Common myeloid progenitor, CD34-positive (primary cell): ENCODE measurements at regions not wholly inside any gene's neighbourhood (a gene's known extent, or its start where the extent isn't known, plus 50 kb on each side); places are given as distances from the start of the nearest gene placed in this dataset.

Experiments used
- CTCF ChIA-PET: fragments of 350-600 bp; sonication (Branson Sonifier 250); formaldehyde crosslinking; loops from one replicate; lab custom pipeline; 2021; ENCODE audit warnings: antibody characterized with exemption; lab: Charles Lee
- POLR2A ChIA-PET: fragments of 350-600 bp; sonication (Branson Sonifier 250); formaldehyde crosslinking; loops from one replicate; lab custom pipeline; 2021; ENCODE audit warnings: antibody characterized with exemption; lab: Charles Lee
- DNase-seq, 3 donors: peaks; one replicate each; pipeline versions ENCODE4 v3.0.0 to v3.0.0-alpha.2; 2013
- H3K27ac ChIP-seq, 2 experiments: 1 replicate in 1 of 2; 2 replicates in 1 of 2; pipeline ENCODE4 v1.7.0; 2013; ENCODE audit warnings: inconsistent platforms in 2 of 2, low read length in 2 of 2, mild to moderate bottlenecking in 2 of 2, low read depth in 1 of 2, moderate library complexity in 1 of 2; ENCODE audit not compliant: severe bottlenecking in 2 of 2, insufficient read depth in 1 of 2, poor library complexity in 1 of 2
- H3K27me3 ChIP-seq, 5 experiments: replicated peaks in 2 of 5; 1 replicate in 3 of 5; 2 replicates in 2 of 5; pipeline versions ENCODE4 v1.6.1 to v1.7.0; 2013; ENCODE audit warnings: low read length in 4 of 5, mild to moderate bottlenecking in 2 of 5, moderate library complexity in 2 of 5, inconsistent platforms in 1 of 5; ENCODE audit not compliant: insufficient read depth in 5 of 5, control insufficient read depth in 4 of 5
- H3K36me3 ChIP-seq, 4 experiments: 1 replicate in 2 of 4; 2 replicates in 2 of 4; pipeline versions ENCODE4 v1.6.1 to v1.7.0; 2013; ENCODE audit warnings: low read length in 3 of 4, control low read depth in 1 of 4, mild to moderate bottlenecking in 1 of 4; ENCODE audit not compliant: control insufficient read depth in 4 of 4, insufficient read depth in 4 of 4
- H3K4me1 ChIP-seq, 4 experiments: 1 replicate in 3 of 4; 2 replicates in 1 of 4; pipeline versions ENCODE4 v1.6.1 to v1.7.1; 2013; ENCODE audit warnings: low read length in 3 of 4, mild to moderate bottlenecking in 3 of 4, control low read depth in 1 of 4, inconsistent platforms in 1 of 4, moderate library complexity in 1 of 4; ENCODE audit not compliant: control insufficient read depth in 4 of 4, insufficient read depth in 4 of 4; ENCODE audit errors: control extremely low read depth in 1 of 4
- H3K4me3 ChIP-seq, 7 experiments: 1 replicate in 4 of 7; 2 replicates in 3 of 7; pipeline versions ENCODE4 v1.5.1 to v1.7.0; 2013; ENCODE audit warnings: mild to moderate bottlenecking in 7 of 7, low read length in 6 of 7, moderate library complexity in 6 of 7, inconsistent platforms in 2 of 7, low read depth in 2 of 7, control low read depth in 1 of 7; ENCODE audit not compliant: insufficient read depth in 4 of 7, control insufficient read depth in 1 of 7; ENCODE audit errors: extremely low read depth in 1 of 7
- H3K9me3 ChIP-seq, 5 experiments: 1 replicate in 4 of 5; 2 replicates in 1 of 5; pipeline versions ENCODE4 v1.6.1 to v1.7.1; 2013; ENCODE audit warnings: low read length in 4 of 5, mild to moderate bottlenecking in 2 of 5, inconsistent platforms in 1 of 5, low read depth in 1 of 5, moderate library complexity in 1 of 5; ENCODE audit not compliant: control insufficient read depth in 4 of 5, insufficient read depth in 2 of 5; ENCODE audit errors: control extremely low read depth in 1 of 5
- WGBS: methylation state at CpG from one replicate; pipeline ENCODE4 v1.1.5; 2013; ENCODE audit not compliant: insufficient coverage; 5-methylcytosine and 5-hydroxymethylcytosine counted together

GRCh38 chr1:30648408-30649000, 74.9 kb downstream of the MATN1 start:
- ChIA-PET POLR2A (no interaction called here), CTCF (no interaction called here)
- no peaks in the 10 kb centered on the region for H3K36me3 ChIP-seq
- WGBS = 73% methylated on average over 8 of the region's 9 CpGs
- H3K27me3 ChIP-seq = peaks cover 0 to 51% (median 10%) of the 10 kb centered on the region in 5 experiments
- DNase-seq = no peak
- H3K4me3 ChIP-seq = no peak overlapping the region
- no peak overlapping the region for H3K27ac ChIP-seq
- no peaks in the 10 kb centered on the region for H3K4me1 ChIP-seq
- peaks cover 0 to 5% (median 0%) of the 10 kb centered on the region in 5 experiments for H3K9me3 ChIP-seq

DNA sequence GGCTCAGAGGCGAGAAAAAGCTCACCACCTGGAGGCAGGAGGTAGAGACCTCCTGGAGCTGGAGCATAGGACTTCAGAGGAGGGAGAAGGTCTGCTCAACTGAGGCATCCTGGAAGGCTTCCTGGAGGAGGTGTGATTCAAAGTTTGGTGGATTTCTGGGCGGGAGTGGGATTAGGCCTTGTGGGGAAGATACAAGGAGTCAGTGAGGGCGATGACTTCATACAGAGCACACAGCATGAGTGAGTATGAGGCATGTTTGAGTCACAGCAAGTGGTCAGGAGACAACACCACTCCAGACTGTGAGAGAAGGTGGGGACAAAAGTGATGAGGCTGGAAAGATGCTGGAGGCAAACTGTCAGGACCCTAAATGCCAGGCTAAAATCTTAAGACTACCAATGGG, 77.6 kb downstream of the MATN1 start:
- Histone ChIP-seq H3K4me3 (no peak overlapping the region), H3K27ac (no peak overlapping the region), H3K27me3 (peaks cover 0 to 43% (median 10%) of the 10 kb centered on the region in 5 experiments), H3K9me3 (peaks cover 0 to 5% (median 0%) of the 10 kb centered on the region in 5 experiments), H3K4me1 (no peaks in the 10 kb centered on the region), H3K36me3 (no peaks in the 10 kb centered on the region)
- ChIA-PET POLR2A (no interaction called here), CTCF (no interaction called here)
- DNase-seq = no peak
- whole genome bisulfite sequencing = 70% methylated on average over 3 of the region's 3 CpGs

DNA sequence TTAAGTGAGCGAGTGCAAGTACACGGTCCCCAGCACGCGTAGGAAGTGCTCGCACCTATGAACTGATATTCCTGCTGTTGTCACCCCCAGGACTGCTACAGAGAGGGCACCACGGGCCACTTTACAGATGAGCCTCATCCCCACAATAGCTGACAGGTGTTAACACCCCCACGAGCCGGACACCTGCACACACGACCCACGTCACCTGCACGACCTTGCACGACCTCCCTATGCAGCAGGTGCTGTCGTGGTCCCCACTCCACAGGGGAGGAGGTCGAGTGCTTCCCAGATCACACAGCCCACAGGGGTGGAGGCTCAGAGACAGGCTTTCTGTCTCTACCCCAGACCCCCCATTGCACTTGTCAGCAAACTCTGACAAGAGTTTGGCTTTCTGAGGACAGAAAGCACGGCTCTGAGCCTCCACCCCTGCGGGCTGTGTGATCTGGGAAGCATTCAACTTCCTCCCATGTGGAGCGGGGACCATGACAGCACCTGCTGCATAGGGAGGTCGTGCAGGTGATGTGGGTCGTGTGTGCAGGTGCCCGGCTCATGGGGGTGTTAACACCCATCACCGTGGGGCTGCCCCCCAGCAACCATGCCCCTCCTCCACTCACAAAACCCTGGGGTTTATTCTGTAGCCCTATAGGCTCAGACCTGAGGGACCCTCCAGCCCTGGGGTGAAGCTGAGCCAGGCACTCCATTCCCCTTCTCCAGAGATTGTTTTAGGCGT, 80.8 kb downstream of the MATN1 start:
- 79% methylated on average over 22 of the region's 22 CpGs for WGBS
- H3K36me3 ChIP-seq = no peaks in the 10 kb centered on the region
- no peak overlapping the region for H3K4me3 ChIP-seq
- H3K9me3 ChIP-seq = peaks cover 0 to 5% (median 0%) of the 10 kb centered on the region in 5 experiments
- ChIA-PET CTCF (no interaction called here), POLR2A (no interaction called here)
- H3K4me1 ChIP-seq = no peaks in the 10 kb centered on the region
- H3K27me3 ChIP-seq = peaks cover 0 to 33% (median 6%) of the 10 kb centered on the region in 5 experiments
- H3K27ac ChIP-seq = no peak overlapping the region
- DNase-seq = no peak

- POLR2A ChIA-PET = no interaction called here
- H3K9me3 ChIP-seq = peaks cover 0 to 5% (median 0%) of the 10 kb centered on the region in 5 experiments
- CTCF ChIA-PET = no interaction called here
- 69% methylated on average over 11 of the region's 13 CpGs for WGBS
- H3K27me3 ChIP-seq = peaks cover 0 to 37% (median 6%) of the 10 kb centered on the region in 5 experiments
- no peaks in the 10 kb centered on the region for H3K36me3 ChIP-seq
- no peak overlapping the region for H3K4me3 ChIP-seq
- H3K4me1 ChIP-seq = no peaks in the 10 kb centered on the region
- DNase-seq = no peak
- no peak overlapping the region for H3K27ac ChIP-seq
Observed at GRCh38 chr1:30641572-30642353, 81.6 kb downstream of the MATN1 start.

DNA sequence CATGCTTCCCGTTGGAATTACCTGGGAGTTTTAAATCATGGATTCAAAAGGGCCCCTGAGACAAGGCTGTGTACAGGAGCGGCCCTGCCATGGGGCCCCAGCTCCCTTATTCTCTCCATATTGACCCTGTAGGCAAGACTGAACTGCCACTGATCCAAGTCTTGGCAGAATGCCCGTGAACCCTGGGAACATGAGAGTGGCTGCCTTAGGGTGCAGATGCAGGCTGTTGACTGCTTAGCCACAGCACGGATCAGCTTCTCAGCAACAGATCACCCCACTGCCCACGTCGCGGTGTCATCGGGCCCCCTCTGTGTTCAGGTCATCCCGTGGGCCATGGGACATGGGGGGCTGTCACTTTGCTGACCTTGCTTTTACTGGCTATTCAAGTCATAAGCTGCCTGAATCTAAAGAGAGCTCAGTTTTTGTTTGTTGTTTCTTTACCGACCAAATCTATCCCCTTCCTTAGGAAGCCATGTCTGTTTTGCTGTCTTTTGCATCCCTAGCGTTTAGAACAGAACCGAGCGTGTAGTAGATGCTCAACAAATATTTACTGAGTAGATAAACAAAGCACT, 83.4 kb downstream of the MATN1 start:
- WGBS = 82% methylated on average over 12 of the region's 13 CpGs
- Histone ChIP-seq H3K36me3 (no peaks in the 10 kb centered on the region), H3K4me3 (no peak overlapping the region), H3K27me3 (peaks cover 0 to 37% (median 6%) of the 10 kb centered on the region in 5 experiments), H3K27ac (no peak overlapping the region), H3K9me3 (no peaks in the 10 kb centered on the region), H3K4me1 (no peaks in the 10 kb centered on the region)
- CTCF ChIA-PET = no interaction called here
- POLR2A ChIA-PET = no interaction called here
- no peak for DNase-seq

- Histone ChIP-seq H3K27me3 (peaks cover 0 to 32% (median 3%) of the 10 kb centered on the region in 5 experiments), H3K9me3 (no peaks in the 10 kb centered on the region), H3K36me3 (no peaks in the 10 kb centered on the region), H3K4me1 (no peaks in the 10 kb centered on the region), H3K4me3 (no peak overlapping the region), H3K27ac (no peak overlapping the region)
- no peak for DNase-seq
- 90% methylated on average over 5 of the region's 5 CpGs for WGBS
- ChIA-PET CTCF (no interaction called here), POLR2A (no interaction called here)
Observed at GRCh38 chr1:30638811-30639210, 84.6 kb downstream of the MATN1 start.
